ENCODE measurements at regions not wholly inside any gene's neighbourhood (a gene's known extent, or its start where the extent isn't known, plus 50 kb on each side); places are given as distances from the start of the nearest gene placed in this dataset.

- no peak overlapping the region for H3K27ac ChIP-seq (ENCODE audit: extremely low read depth, low read depth, low read length)
- TF ChIP-seq HOXA7 (CRISPR knock-in tag; IDR thresholded peaks at IDR 0.05; ENCODE audit: borderline replicate concordance) (no peak), ZSCAN30 (tag by site-specific recombination; IDR thresholded peaks at IDR 0.05) (no peak), ZNF544 (tag by site-specific recombination; IDR thresholded peaks at IDR 0.05) (no peak), ZNF510 (tag by site-specific recombination; IDR thresholded peaks at IDR 0.05; ENCODE audit: insufficient replicate concordance) (no peak), ZNF701 (tag by site-specific recombination; IDR thresholded peaks at IDR 0.05) (no peak), ZNF10 (tag by site-specific recombination; IDR thresholded peaks at IDR 0.05) (no peak), ZBTB6 (tag by site-specific recombination; IDR thresholded peaks at IDR 0.05) (no peak), ZBTB48 (tag by site-specific recombination; IDR thresholded peaks at IDR 0.05) (no peak), SP2 (tag by site-specific recombination; IDR thresholded peaks at IDR 0.05) (no peak), FEZF1 (tag by site-specific recombination; IDR thresholded peaks at IDR 0.05) (no peak), ZNF670 (tag by site-specific recombination; IDR thresholded peaks at IDR 0.05; ENCODE audit: low read depth) (no peak), ZNF610 (tag by site-specific recombination; IDR thresholded peaks at IDR 0.05; ENCODE audit: borderline replicate concordance) (no peak), ZNF19 (tag by site-specific recombination; IDR thresholded peaks at IDR 0.05; ENCODE audit: low read depth) (no peak), SALL2 (tag by site-specific recombination; IDR thresholded peaks at IDR 0.05; ENCODE audit: borderline replicate concordance) (no peak), ZNF324 (tag by site-specific recombination; IDR thresholded peaks at IDR 0.05) (no peak), KLF7 (tag by site-specific recombination; IDR thresholded peaks at IDR 0.05; ENCODE audit: borderline replicate concordance) (no peak), RBAK (tag by site-specific recombination; IDR thresholded peaks at IDR 0.05) (no peak), ZNF530 (tag by site-specific recombination; IDR thresholded peaks at IDR 0.05; ENCODE audit: low read depth) (no peak), ZNF341 (tag by site-specific recombination; IDR thresholded peaks at IDR 0.05; ENCODE audit: low read depth) (no peak)
- ChIA-PET CTCF (no interaction called here), POLR2A (no interaction called here)
- H3K4me3 ChIP-seq (ENCODE audit: low read depth, low read length): no peak overlapping the region
- H3K36me3 ChIP-seq (ENCODE audit: control insufficient read depth in 2 of 2, insufficient read depth in 1 of 2, low read length in 2 of 2): no peaks in the 10 kb centered on the region
- no peaks in the 10 kb centered on the region for H3K9me3 ChIP-seq (ENCODE audit: control insufficient read depth, insufficient read depth, low read depth, low read length)
- no peaks in the 10 kb centered on the region for H3K4me1 ChIP-seq (ENCODE audit: control insufficient read depth, insufficient read depth, low read length)
Observed at GRCh38 chr14:84029246-84029645, 1500.7 kb upstream of the FLRT2 start.

DNA sequence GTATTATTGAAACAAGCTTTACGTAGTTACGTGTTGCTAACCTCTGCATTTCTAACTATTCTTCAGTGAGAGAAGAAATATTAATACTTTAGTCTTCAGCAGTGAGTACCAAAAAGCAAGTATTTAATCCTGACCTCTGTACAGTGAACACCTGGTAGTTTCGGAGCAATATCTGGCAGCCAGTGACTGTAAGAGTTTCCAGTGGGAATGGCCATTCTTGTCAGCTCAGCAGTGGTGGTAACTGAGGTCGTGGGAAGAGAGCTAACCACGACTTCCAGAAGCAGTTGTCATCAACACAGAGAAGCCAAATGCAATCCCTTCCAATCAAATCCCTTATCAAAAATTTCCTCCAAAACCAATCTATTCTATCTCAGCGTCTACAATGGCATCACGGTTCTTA is 1500.2 kb upstream of the FLRT2 start:
- POLR2A ChIA-PET: no interaction called here
- Histone ChIP-seq H3K36me3 (ENCODE audit: control insufficient read depth in 2 of 2, insufficient read depth in 1 of 2, low read length in 2 of 2) (no peaks in the 10 kb centered on the region), H3K4me3 (ENCODE audit: low read depth, low read length) (no peak overlapping the region), H3K4me1 (ENCODE audit: control insufficient read depth, insufficient read depth, low read length) (no peaks in the 10 kb centered on the region), H3K9me3 (ENCODE audit: control insufficient read depth, insufficient read depth, low read depth, low read length) (no peaks in the 10 kb centered on the region), H3K27ac (ENCODE audit: extremely low read depth, low read depth, low read length) (no peak overlapping the region)
- no peak for TF ChIP-seq BCL11A (tag by site-specific recombination; IDR thresholded peaks at IDR 0.05; ENCODE audit: low read depth)
- TF ChIP-seq ZBTB48 (tag by site-specific recombination; IDR thresholded peaks at IDR 0.05): no peak
- TF ChIP-seq ZNF366 (tag by site-specific recombination; conservative IDR thresholded peaks at IDR 0.05): no peak
- TF ChIP-seq BCL11B (tag by site-specific recombination; IDR thresholded peaks at IDR 0.05; ENCODE audit: low read depth): no peak
- no peak for TF ChIP-seq PRDM4 (tag by site-specific recombination; IDR thresholded peaks at IDR 0.05)
- no peak for TF ChIP-seq ZNF169 (tag by site-specific recombination; IDR thresholded peaks at IDR 0.05)
- no peak for TF ChIP-seq ZNF701 (tag by site-specific recombination; IDR thresholded peaks at IDR 0.05)
- no peak for TF ChIP-seq ZNF707 (tag by site-specific recombination; IDR thresholded peaks at IDR 0.05)
- TF ChIP-seq, protein P1, sequence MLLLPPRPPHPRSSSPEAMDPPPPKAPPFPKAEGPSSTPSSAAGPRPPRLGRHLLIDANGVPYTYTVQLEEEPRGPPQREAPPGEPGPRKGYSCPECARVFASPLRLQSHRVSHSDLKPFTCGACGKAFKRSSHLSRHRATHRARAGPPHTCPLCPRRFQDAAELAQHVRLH (tag by site-specific recombination; IDR thresholded peaks at IDR 0.05): no peak
- CTCF ChIA-PET: no interaction called here
